H1 (cell line): ENCODE measurements at regions not wholly inside any gene's neighbourhood (a gene's known extent, or its start where the extent isn't known, plus 50 kb on each side); places are given as distances from the start of the nearest gene placed in this dataset.

Experiments
- BRCA1 ChIP-seq: IDR thresholded peaks from 2 replicates; pipeline ENCODE4 v1.6.1; 2012; ENCODE audit warnings: low read depth, low read length, improper control_type of control experiment

DNA sequence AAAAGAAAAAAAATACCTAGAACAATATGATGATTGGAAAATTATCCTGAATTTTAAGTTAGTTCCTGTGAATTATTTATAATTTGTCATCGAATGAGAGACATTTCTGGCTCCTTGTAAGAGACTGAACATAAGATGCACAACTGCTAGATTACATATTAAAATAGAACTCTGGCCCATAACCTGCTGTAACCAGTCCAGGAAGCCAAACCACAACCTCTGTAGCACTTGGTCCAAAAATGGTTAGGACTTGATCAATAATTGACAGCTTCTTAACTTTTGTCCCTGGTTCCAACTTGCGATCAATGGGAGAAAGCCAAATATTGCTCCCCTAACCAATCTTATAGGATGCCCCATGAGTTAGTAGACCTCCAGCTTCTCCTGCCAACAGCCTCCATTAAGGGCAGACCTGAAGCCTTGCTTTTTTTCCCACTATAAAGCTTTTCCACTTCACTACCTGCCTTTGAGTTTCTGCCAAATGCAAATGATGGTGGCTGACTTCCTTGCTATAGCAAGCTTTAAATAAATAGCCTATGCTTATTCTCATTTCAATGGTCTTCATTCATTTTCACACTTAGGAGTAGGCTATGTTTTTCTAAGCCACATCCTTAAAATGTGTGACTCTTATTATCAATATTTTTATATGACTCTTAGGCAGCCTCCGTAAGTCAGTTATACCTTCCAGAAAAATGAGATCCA, 224.0 kb upstream of the ARHGEF26 start (continued):
- TF ChIP-seq BRCA1, result no peak
